ENCODE measurements at regions not wholly inside any gene's neighbourhood (a gene's known extent, or its start where the extent isn't known, plus 50 kb on each side); places are given as distances from the start of the nearest gene placed in this dataset.
A peak's percentile ranks its signal among the peaks of the same experiment; 100 is the strongest.

DNA sequence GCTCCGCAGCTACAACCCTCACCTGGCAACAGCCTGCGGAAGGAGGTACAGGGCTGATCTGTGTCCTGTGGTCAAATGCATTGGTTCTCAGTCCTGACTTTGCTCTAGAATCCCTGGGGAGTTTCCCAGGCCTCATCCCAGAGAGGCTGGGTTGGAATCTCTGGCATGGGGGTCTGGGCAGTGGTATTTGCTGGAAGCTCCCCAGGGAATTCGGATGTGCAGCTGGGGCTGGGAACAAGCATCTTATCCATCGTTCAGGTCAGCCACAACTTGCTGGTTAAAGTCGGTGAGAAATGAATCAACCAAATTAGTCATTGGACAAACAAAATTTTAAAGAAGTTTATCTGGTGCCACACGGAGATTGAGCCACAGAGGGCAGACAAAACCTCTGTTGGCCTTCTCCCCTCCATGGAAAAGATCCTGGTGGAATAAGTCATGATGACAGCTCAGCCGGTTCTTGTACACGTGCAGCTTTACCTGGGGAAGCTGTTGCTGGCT, 231.2 kb downstream of the FOXL1 start:
- H3K36me3 Mint-ChIP-seq (ENCODE audit: low read depth, unreplicated experiment) = no peaks in the 10 kb centered on the region
- H3K4me2 ChIP-seq (ENCODE audit: low read length) = peak overlapping the region; percentile 67
- no peak overlapping the region for H2AFZ ChIP-seq (ENCODE audit: low read depth, low read length)
- no peak overlapping the region for H3K4me3 Mint-ChIP-seq (ENCODE audit: unreplicated experiment)
- peaks cover 22% of the 10 kb centered on the region for H3K4me1 ChIP-seq (ENCODE audit: insufficient read depth, low read length)
- peaks cover 8% of the 10 kb centered on the region for H3K4me1 Mint-ChIP-seq (ENCODE audit: low read depth, unreplicated experiment)
- no peaks in the 10 kb centered on the region for H3K36me3 ChIP-seq (ENCODE audit: insufficient read depth, low read length)
- peaks cover 12% of the 10 kb centered on the region for H3K27me3 ChIP-seq (ENCODE audit: insufficient read depth, low read length)
- peak overlapping the region; percentile 48 for H3K27ac Mint-ChIP-seq (ENCODE audit: unreplicated experiment)
- H3K79me2 ChIP-seq (ENCODE audit: insufficient read depth, low read length) = no peaks in the 10 kb centered on the region
- H3K9me3 ChIP-seq (ENCODE audit: insufficient read depth, low read depth, low read length) = no peaks in the 10 kb centered on the region
- TF ChIP-seq, protein P1, sequence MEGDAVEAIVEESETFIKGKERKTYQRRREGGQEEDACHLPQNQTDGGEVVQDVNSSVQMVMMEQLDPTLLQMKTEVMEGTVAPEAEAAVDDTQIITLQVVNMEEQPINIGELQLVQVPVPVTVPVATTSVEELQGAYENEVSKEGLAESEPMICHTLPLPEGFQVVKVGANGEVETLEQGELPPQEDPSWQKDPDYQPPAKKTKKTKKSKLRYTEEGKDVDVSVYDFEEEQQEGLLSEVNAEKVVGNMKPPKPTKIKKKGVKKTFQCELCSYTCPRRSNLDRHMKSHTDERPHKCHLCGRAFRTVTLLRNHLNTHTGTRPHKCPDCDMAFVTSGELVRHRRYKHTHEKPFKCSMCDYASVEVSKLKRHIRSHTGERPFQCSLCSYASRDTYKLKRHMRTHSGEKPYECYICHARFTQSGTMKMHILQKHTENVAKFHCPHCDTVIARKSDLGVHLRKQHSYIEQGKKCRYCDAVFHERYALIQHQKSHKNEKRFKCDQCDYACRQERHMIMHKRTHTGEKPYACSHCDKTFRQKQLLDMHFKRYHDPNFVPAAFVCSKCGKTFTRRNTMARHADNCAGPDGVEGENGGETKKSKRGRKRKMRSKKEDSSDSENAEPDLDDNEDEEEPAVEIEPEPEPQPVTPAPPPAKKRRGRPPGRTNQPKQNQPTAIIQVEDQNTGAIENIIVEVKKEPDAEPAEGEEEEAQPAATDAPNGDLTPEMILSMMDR (IDR thresholded peaks at IDR 0.05; ENCODE audit: insufficient read depth, low read depth, low read length) = peak; percentile 32
- no peak for TF ChIP-seq EZH2 (IDR thresholded peaks at IDR 0.05; ENCODE audit: insufficient read depth, low read length)
- H3K27ac ChIP-seq (ENCODE audit: low read depth, low read length) = peak overlapping the region; percentile 87
- H3K9ac ChIP-seq (ENCODE audit: low read length) = peak overlapping the region; percentile 71
- DNase-seq (ENCODE audit: low read depth) (peak; percentile 99), FAIRE-seq (peak; percentile 80)
- H3K9me3 Mint-ChIP-seq (ENCODE audit: unreplicated experiment) = no peaks in the 10 kb centered on the region
- peak overlapping the region; percentile 12 for H3K4me3 ChIP-seq (ENCODE audit: insufficient read depth, low read depth, low read length)
- peaks cover 16% of the 10 kb centered on the region for H3K27me3 Mint-ChIP-seq (ENCODE audit: low read depth, unreplicated experiment)
- H4K20me1 ChIP-seq (ENCODE audit: insufficient read depth, low read length) = no peaks in the 10 kb centered on the region

DNA sequence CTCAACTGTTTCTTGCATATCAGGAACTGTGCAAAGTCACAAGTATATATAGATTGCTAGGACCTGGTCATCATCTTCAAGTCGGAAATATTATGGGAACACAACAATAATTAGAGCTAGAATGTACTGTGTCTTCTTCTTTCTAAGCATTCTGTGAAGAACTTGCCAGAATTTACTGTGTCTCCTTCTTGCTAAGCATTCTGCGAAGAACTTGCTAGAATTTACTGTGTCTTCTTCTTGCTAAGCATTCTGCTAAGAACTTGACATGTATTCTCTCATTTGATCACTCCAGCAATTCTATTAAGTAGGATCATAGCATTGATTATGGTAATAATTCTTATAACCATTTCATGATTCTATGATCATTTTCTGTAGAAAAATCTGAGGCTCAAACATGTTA, 231.7 kb downstream of the FOXL1 start:
- no peak for TF ChIP-seq EZH2 (IDR thresholded peaks at IDR 0.05; ENCODE audit: insufficient read depth, low read length)
- TF ChIP-seq, protein P1 (IDR thresholded peaks at IDR 0.05; ENCODE audit: insufficient read depth, low read depth, low read length) = no peak
- H3K4me3 Mint-ChIP-seq (ENCODE audit: unreplicated experiment) = no peak overlapping the region
- H3K27ac ChIP-seq (ENCODE audit: low read depth, low read length) = peak overlapping the region; percentile 73
- no peaks in the 10 kb centered on the region for H3K9me3 Mint-ChIP-seq (ENCODE audit: unreplicated experiment)
- H3K36me3 Mint-ChIP-seq (ENCODE audit: low read depth, unreplicated experiment) = no peaks in the 10 kb centered on the region
- H3K27me3 Mint-ChIP-seq (ENCODE audit: low read depth, unreplicated experiment) = peaks cover 13% of the 10 kb centered on the region
- H3K36me3 ChIP-seq (ENCODE audit: insufficient read depth, low read length) = no peaks in the 10 kb centered on the region
- H3K27me3 ChIP-seq (ENCODE audit: insufficient read depth, low read length) = peaks cover 12% of the 10 kb centered on the region
- peak overlapping the region; percentile 37 for H3K4me2 ChIP-seq (ENCODE audit: low read length)
- no peak overlapping the region for H2AFZ ChIP-seq (ENCODE audit: low read depth, low read length)
- FAIRE-seq = no peak
- H3K4me1 ChIP-seq (ENCODE audit: insufficient read depth, low read length) = peaks cover 22% of the 10 kb centered on the region
- H3K9ac ChIP-seq (ENCODE audit: low read length) = peak overlapping the region; percentile 42
- no peaks in the 10 kb centered on the region for H4K20me1 ChIP-seq (ENCODE audit: insufficient read depth, low read length)
- no peak overlapping the region for H3K4me3 ChIP-seq (ENCODE audit: insufficient read depth, low read depth, low read length)
- H3K9me3 ChIP-seq (ENCODE audit: insufficient read depth, low read depth, low read length) = no peaks in the 10 kb centered on the region
- peak overlapping the region; percentile 48 for H3K27ac Mint-ChIP-seq (ENCODE audit: unreplicated experiment)
- H3K4me1 Mint-ChIP-seq (ENCODE audit: low read depth, unreplicated experiment) = peaks cover 8% of the 10 kb centered on the region
- DNase-seq (ENCODE audit: low read depth) = no peak
- no peaks in the 10 kb centered on the region for H3K79me2 ChIP-seq (ENCODE audit: insufficient read depth, low read length)

DNA sequence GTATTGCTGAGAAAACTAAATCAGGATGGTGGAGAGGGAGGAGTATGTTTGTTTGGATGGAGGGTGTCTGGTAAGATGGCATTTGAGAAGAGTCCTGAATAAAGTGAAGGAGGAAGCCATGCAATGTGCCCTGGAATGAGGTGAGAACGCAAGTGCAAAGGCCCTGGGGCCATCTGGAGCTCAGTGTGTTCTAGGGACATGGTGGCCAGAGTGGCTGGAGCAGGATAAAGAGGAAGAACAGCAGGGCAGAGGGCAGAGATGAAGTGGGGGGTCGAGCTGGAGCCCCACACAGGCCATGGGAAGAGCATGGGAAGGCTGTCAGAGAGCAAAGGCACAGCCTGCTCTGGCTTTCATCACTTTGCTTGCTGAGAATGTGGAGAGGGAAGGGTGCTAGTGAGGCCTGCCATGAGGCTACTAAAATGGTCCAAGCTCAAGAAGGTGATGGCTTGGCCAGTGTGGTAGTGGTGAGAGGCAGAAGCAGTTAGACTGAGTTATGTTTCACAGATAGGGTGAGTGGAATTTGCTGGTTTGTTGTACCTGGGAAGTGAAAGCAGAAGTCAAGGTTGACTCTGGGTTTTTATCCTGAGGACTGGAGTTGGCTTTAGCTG, 234.1 kb downstream of the FOXL1 start:
- H3K27ac ChIP-seq (ENCODE audit: low read depth, low read length) = no peak overlapping the region
- Mint-ChIP-seq H3K9me3 (ENCODE audit: unreplicated experiment) (no peaks in the 10 kb centered on the region), H3K27ac (ENCODE audit: unreplicated experiment) (no peak overlapping the region), H3K4me1 (ENCODE audit: low read depth, unreplicated experiment) (peaks cover 8% of the 10 kb centered on the region), H3K27me3 (ENCODE audit: low read depth, unreplicated experiment) (peaks cover 29% of the 10 kb centered on the region), H3K4me3 (ENCODE audit: unreplicated experiment) (no peak overlapping the region), H3K36me3 (ENCODE audit: low read depth, unreplicated experiment) (no peaks in the 10 kb centered on the region)
- TF ChIP-seq EZH2 (IDR thresholded peaks at IDR 0.05; ENCODE audit: insufficient read depth, low read length) = no peak
- TF ChIP-seq, protein P1 (IDR thresholded peaks at IDR 0.05; ENCODE audit: insufficient read depth, low read depth, low read length) = no peak
- H3K4me3 ChIP-seq (ENCODE audit: insufficient read depth, low read depth, low read length) = no peak overlapping the region
- peaks cover 23% of the 10 kb centered on the region for H3K27me3 ChIP-seq (ENCODE audit: insufficient read depth, low read length)
- H4K20me1 ChIP-seq (ENCODE audit: insufficient read depth, low read length) = no peaks in the 10 kb centered on the region
- no peak overlapping the region for H2AFZ ChIP-seq (ENCODE audit: low read depth, low read length)
- DNase-seq (ENCODE audit: low read depth) (no peak), FAIRE-seq (no peak)
- H3K9ac ChIP-seq (ENCODE audit: low read length) = no peak overlapping the region
- H3K79me2 ChIP-seq (ENCODE audit: insufficient read depth, low read length) = no peaks in the 10 kb centered on the region
- no peak overlapping the region for H3K4me2 ChIP-seq (ENCODE audit: low read length)
- peaks cover 19% of the 10 kb centered on the region for H3K4me1 ChIP-seq (ENCODE audit: insufficient read depth, low read length)
- no peaks in the 10 kb centered on the region for H3K9me3 ChIP-seq (ENCODE audit: insufficient read depth, low read depth, low read length)
- no peaks in the 10 kb centered on the region for H3K36me3 ChIP-seq (ENCODE audit: insufficient read depth, low read length)

Data from astrocyte (in vitro differentiated cells and primary cell).